BLaER1 treated with 17β-estradiol and CSF1 and Interleukin-3, amounts not matched to agents 10 nM and 100 nM (cell line): ENCODE measurements at regions not wholly inside any gene's neighbourhood (a gene's known extent, or its start where the extent isn't known, plus 50 kb on each side); places are given as distances from the start of the nearest gene placed in this dataset.
A peak's percentile ranks its signal among the peaks of the same experiment; 100 is the strongest.

Experiments used
- H3K27ac ChIP-seq, 11 experiments: shearing (Covaris generic); formaldehyde crosslinking; 2 replicates each; pipeline ENCODE4 v1.8.1; 2022
- H3K27me3 ChIP-seq, 11 experiments: shearing (Covaris generic); formaldehyde crosslinking; 2 replicates each; pipeline ENCODE4 v1.8.1; 2022
- H3K36me3 ChIP-seq, 11 experiments: shearing (Covaris generic); formaldehyde crosslinking; 2 replicates each; pipeline ENCODE4 v1.8.1; 2022
- H3K4me1 ChIP-seq, 10 experiments: shearing (Covaris generic); formaldehyde crosslinking; 2 replicates each; pipeline ENCODE4 v1.8.1; 2022
- H3K4me2 ChIP-seq, 11 experiments: shearing (Covaris generic); formaldehyde crosslinking; 2 replicates each; pipeline ENCODE4 v1.8.1; 2022
- H3K4me3 ChIP-seq, 10 experiments: shearing (Covaris generic); formaldehyde crosslinking; 2 replicates each; pipeline ENCODE4 v1.8.1; 2022
- H3K9ac ChIP-seq, 11 experiments: shearing (Covaris generic); formaldehyde crosslinking; 2 replicates each; pipeline ENCODE4 v1.8.1; 2022
- H3K9me3 ChIP-seq, 11 experiments: shearing (Covaris generic); formaldehyde crosslinking; replicated peaks in 1 of 11; 2 replicates each; pipeline ENCODE4 v1.8.1; 2022
- H4K20me1 ChIP-seq, 11 experiments: shearing (Covaris generic); formaldehyde crosslinking; 2 replicates each; pipeline ENCODE4 v1.8.1; 2022
- Cebpa-rat ChIP-seq, 11 experiments: shearing (Covaris generic); IDR thresholded peaks; 2 replicates each; pipeline ENCODE4 v1.8.1; 2022

DNA sequence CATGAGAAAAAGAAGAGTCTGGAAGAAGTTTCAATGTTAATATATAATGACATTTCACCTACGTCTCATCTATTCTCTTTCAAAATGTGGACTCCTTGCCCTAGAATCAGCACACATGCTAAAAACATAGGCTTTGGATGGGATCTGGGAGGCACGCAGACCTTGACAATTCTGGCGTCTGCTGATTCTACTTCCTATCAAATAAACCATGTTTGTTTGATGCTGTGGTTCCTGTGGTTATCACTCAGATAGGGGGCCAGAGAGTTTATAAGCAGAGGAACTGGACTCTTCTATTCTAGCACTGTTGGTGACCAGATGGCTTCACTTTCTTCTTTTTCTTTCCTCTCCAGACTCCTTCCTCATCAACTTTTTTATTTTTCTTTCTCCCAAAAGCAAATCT, 336.8 kb downstream of the DIPK2A start:
- Histone ChIP-seq H3K27ac (no peak overlapping the region), H3K9ac (no peak overlapping the region), H4K20me1 (no peaks in the 10 kb centered on the region), H3K9me3 (peaks cover 0 to 22% (median 6%) of the 10 kb centered on the region in 11 experiments; a peak in 9 of 22 replicates), H3K4me3 (no peak overlapping the region), H3K27me3 (no peaks in the 10 kb centered on the region), H3K4me2 (peak overlapping the region in 7 of 11 experiments; percentile 0 to 45 (median 20); a peak in 7 of 22 replicates), H3K4me1 (peaks cover 0 to 7% (median 6%) of the 10 kb centered on the region in 10 experiments; a peak in 5 of 20 replicates), H3K36me3 (no peaks in the 10 kb centered on the region)
- no peak for TF ChIP-seq Cebpa-rat (IDR thresholded peaks at IDR 0.05)

DNA sequence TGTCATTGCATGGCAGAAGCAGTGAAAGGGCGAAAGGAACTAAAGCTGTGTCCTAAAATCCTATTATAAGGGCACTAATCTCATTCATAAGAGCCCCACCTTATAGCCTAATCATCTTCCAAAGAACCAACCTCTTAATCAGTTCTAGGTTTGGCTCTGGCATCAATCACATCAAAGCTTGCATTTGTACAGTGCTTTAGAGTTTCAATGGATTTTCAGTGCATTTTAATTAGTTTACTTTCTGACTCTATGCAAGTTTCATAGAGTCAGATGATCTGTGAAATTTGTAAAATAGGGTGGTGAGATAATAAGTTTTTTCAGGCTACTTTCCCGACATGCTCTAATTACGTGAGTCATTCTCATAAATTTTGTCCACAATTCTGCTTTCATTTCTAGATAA, 341.1 kb downstream of the DIPK2A start:
- no peak overlapping the region for H3K9ac ChIP-seq
- H3K4me1 ChIP-seq, result peaks cover 0 to 7% (median 6%) of the 10 kb centered on the region in 10 experiments; a peak in 5 of 20 replicates
- H3K4me2 ChIP-seq, result no peak overlapping the region
- H3K27ac ChIP-seq, result no peak overlapping the region
- TF ChIP-seq Cebpa-rat (IDR thresholded peaks at IDR 0.05), result no peak
- no peaks in the 10 kb centered on the region for H4K20me1 ChIP-seq
- no peak overlapping the region for H3K4me3 ChIP-seq
- H3K9me3 ChIP-seq, result no peaks in the 10 kb centered on the region
- H3K27me3 ChIP-seq, result no peaks in the 10 kb centered on the region
- H3K36me3 ChIP-seq, result no peaks in the 10 kb centered on the region

DNA sequence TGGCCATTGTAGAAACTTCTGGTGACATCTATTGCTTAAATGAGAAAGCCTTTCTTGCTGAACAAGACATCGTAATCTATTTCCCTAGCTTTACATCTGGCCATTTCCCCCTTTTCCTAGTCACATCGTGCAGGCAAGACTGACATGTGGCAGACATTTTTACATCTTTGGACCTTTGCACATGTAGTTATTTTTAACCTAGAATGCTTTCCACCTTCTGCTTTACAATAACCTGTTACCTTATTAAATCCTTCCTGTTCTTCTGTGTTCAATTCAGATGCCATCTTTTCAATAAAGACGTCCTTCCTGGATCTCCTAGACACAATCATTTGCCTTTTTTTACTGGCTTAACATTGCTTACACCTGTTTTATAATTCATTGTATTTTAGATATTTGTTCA, 343.3 kb downstream of the DIPK2A start:
- no peak overlapping the region for H3K4me3 ChIP-seq
- no peaks in the 10 kb centered on the region for H3K9me3 ChIP-seq
- no peak overlapping the region for H3K9ac ChIP-seq
- no peaks in the 10 kb centered on the region for H4K20me1 ChIP-seq
- H3K4me2 ChIP-seq, result no peak overlapping the region
- no peaks in the 10 kb centered on the region for H3K27me3 ChIP-seq
- H3K4me1 ChIP-seq, result no peaks in the 10 kb centered on the region
- no peak overlapping the region for H3K27ac ChIP-seq
- no peak for TF ChIP-seq Cebpa-rat (IDR thresholded peaks at IDR 0.05)
- no peaks in the 10 kb centered on the region for H3K36me3 ChIP-seq

DNA sequence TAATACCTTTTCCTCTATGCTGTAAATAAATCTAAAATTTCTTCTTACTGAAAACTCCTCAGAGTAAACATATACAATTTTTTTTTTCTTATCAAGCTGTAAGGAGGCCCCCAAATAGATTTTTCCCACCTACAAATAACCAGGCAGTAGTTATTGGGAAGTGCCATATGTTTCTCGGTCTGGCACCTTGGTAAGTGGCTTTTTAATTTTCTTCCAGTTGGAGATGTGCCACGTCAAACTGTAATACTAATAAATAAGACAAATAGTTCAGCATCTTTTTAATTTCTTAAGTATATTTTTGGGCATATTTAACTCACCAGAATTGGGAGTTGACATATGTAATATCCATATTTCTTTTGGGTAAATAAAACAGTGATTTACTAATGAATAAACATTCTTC, 346.3 kb downstream of the DIPK2A start:
- Histone ChIP-seq H3K9ac (no peak overlapping the region), H3K9me3 (no peaks in the 10 kb centered on the region), H3K4me2 (no peak overlapping the region), H3K27me3 (no peaks in the 10 kb centered on the region), H3K27ac (no peak overlapping the region), H3K4me1 (no peaks in the 10 kb centered on the region), H3K36me3 (no peaks in the 10 kb centered on the region), H3K4me3 (no peak overlapping the region), H4K20me1 (no peaks in the 10 kb centered on the region)
- no peak for TF ChIP-seq Cebpa-rat (IDR thresholded peaks at IDR 0.05)

DNA sequence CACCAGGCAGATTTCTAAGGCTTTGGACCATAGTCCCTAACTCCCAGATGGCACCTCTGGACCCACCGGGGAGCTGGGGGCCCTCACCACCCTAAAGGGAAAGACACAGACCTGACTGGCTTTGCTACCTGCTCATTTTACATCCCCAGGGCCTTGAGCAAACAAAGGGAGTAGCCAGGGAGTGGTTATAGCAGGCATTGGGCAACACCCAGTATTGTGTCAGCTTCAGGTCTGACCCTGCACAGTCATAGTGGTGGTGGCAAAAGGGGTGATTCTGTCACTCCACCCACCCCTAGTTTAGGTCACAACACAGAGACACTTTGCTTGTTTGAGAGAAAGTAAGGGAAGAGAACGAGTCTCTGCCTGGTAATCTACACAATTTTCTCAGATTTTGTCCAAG, 352.5 kb downstream of the DIPK2A start:
- no peak overlapping the region for H3K4me2 ChIP-seq
- H3K9me3 ChIP-seq, result 0 out of 22 replicates have a peak, but pooled peaks cover 0 to 9% (median 0%) of the 10 kb centered on the region in 11 experiments
- H3K4me1 ChIP-seq, result no peaks in the 10 kb centered on the region
- no peak overlapping the region for H3K4me3 ChIP-seq
- H3K27me3 ChIP-seq, result no peaks in the 10 kb centered on the region
- no peak overlapping the region for H3K27ac ChIP-seq
- no peaks in the 10 kb centered on the region for H3K36me3 ChIP-seq
- no peak for TF ChIP-seq Cebpa-rat (IDR thresholded peaks at IDR 0.05)
- H3K9ac ChIP-seq, result no peak overlapping the region
- H4K20me1 ChIP-seq, result no peaks in the 10 kb centered on the region

DNA sequence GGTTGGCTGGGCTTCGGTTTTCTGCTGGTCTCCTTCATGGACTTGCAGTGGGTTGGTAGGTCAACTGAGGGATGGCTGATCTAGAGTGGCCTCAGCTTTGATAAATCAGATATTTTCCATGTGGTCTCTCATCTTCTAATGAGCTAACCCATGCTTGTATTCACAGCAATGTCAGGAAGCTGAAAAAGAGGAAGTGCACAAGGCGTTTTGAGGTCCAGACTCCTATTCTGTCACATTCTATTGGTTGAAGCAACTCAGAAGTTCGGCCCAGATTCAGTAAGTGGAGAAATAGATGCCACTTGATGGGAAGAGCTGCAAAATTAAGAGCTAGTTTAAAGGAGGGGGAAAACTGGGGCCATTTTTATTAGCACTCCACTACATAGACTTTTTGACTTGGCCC, 361.2 kb downstream of the DIPK2A start:
- Histone ChIP-seq H3K27me3 (0 out of 22 replicates have a peak, but pooled peaks cover 0 to 3% (median 0%) of the 10 kb centered on the region in 11 experiments), H3K9ac (no peak overlapping the region), H3K27ac (no peak overlapping the region), H4K20me1 (no peaks in the 10 kb centered on the region), H3K4me3 (no peak overlapping the region), H3K9me3 (0 out of 22 replicates have a peak, but pooled peaks cover 0 to 6% (median 0%) of the 10 kb centered on the region in 11 experiments), H3K4me1 (no peaks in the 10 kb centered on the region), H3K36me3 (no peaks in the 10 kb centered on the region), H3K4me2 (no peak overlapping the region)
- TF ChIP-seq Cebpa-rat (IDR thresholded peaks at IDR 0.05), result no peak

DNA sequence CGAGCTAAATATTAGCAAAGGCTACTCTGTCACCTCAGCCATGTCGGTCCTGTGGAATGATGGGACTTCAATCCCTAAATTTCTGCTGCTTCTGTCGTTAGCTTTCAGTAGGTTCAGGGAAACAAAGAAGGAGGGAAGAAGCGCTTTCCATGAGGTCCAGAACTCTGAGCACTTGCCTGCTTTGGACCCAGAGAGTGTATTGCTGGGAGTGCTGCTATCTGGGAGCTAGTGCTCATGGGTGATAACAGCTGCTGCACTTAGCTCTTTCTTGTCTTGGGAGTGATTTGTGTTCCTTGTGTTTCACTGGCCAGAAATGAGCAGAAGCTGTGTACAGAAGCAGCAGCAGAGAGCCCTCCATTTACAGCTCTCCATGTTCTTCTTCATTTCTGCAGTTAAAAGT, 369.8 kb downstream of the DIPK2A start:
- no peak for TF ChIP-seq Cebpa-rat (IDR thresholded peaks at IDR 0.05)
- H3K27me3 ChIP-seq, result peaks cover 0 to 70% (median 2%) of the 10 kb centered on the region in 11 experiments; a peak in 8 of 22 replicates
- no peak overlapping the region for H3K9ac ChIP-seq
- H4K20me1 ChIP-seq, result no peaks in the 10 kb centered on the region; a peak in 1 of 22 replicates
- H3K9me3 ChIP-seq, result no peaks in the 10 kb centered on the region
- H3K36me3 ChIP-seq, result no peaks in the 10 kb centered on the region
- no peak overlapping the region for H3K4me3 ChIP-seq
- no peak overlapping the region for H3K4me2 ChIP-seq
- H3K4me1 ChIP-seq, result peaks cover 9 to 13% (median 10%) of the 10 kb centered on the region in 10 experiments
- no peak overlapping the region for H3K27ac ChIP-seq

DNA sequence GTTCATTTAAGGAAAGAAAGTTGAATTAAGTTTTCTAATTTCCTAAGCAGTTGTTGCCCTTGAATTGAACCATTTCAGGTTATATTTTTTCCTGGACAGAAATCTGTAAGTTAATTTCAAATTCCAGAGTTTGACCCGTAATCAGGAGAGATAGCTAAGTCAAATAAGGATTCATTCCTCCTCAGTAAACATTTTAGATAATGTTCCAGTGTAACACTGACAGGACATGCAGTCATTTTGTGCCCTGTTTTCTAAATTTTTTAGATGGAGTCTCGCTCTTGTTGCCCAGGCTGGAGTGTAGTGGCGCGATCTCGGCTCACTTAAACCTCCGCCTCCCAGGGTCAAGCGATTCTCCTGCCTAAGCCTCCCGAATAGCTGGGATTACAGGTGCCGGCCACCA, 371.7 kb downstream of the DIPK2A start:
- Histone ChIP-seq H3K4me1 (peaks cover 9 to 13% (median 10%) of the 10 kb centered on the region in 10 experiments), H3K9ac (no peak overlapping the region), H3K4me3 (no peak overlapping the region), H4K20me1 (no peaks in the 10 kb centered on the region; a peak in 1 of 22 replicates), H3K4me2 (no peak overlapping the region), H3K36me3 (no peaks in the 10 kb centered on the region), H3K27ac (no peak overlapping the region), H3K9me3 (no peaks in the 10 kb centered on the region), H3K27me3 (peaks cover 0 to 81% (median 5%) of the 10 kb centered on the region in 11 experiments; a peak in 8 of 22 replicates)
- no peak for TF ChIP-seq Cebpa-rat (IDR thresholded peaks at IDR 0.05)

DNA sequence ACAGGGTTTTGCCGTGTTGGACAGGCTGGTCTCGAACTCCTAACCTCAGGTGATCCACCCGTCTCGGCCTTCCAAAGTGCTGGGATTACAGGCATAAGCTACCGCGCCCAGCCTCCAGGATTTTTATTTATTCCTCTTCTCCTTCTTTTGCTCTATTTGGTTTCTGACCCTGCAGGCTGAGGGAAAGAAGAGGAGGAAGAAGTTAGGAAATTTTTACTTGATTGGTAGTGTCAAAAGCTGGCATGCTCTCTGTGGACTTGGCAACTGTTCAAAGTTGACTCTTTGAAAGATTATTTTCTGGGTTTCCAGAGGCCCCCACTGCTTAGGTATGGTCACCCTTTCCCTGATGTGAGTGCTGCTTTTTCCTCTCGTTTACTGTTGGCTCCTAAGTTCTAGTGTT, 372.2 kb downstream of the DIPK2A start:
- no peak overlapping the region for H3K4me2 ChIP-seq
- no peaks in the 10 kb centered on the region for H3K36me3 ChIP-seq
- H3K4me1 ChIP-seq, result peaks cover 9 to 13% (median 10%) of the 10 kb centered on the region in 10 experiments
- H3K27ac ChIP-seq, result no peak overlapping the region
- no peak overlapping the region for H3K4me3 ChIP-seq
- H4K20me1 ChIP-seq, result no peaks in the 10 kb centered on the region; a peak in 1 of 22 replicates
- no peaks in the 10 kb centered on the region for H3K9me3 ChIP-seq
- no peak for TF ChIP-seq Cebpa-rat (IDR thresholded peaks at IDR 0.05)
- peaks cover 0 to 81% (median 5%) of the 10 kb centered on the region in 11 experiments; a peak in 8 of 22 replicates for H3K27me3 ChIP-seq
- no peak overlapping the region for H3K9ac ChIP-seq

DNA sequence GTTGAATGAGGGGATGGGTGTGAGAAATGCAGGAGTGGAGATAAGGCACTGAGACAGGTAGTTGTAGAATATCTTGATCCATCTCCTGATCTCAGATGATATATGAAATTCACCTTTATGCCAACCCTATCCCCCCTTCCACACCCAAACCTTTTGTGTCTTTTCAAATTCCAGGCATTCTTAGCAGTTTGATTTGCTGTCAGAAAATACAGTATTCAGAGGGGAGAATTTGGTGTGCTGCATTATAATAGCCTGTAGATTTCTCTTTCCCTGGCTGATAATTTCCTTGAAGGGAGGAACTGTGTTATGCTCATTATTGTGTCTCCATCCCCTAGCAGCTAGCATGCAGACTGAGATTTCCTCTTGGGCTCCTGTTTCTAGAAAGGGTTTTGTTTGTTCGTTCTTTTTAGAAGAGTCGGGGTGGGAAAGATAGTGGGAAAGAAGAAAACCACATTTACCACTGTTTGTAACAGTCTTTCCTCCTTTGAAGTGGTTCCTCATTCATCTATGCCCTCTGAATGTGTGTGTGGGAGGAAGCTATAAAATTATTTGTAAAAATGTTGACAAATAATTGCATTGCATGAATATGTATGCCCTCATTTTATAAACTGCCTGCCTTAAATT, 373.4 kb downstream of the DIPK2A start:
- H3K4me1 ChIP-seq, result peaks cover 9 to 13% (median 10%) of the 10 kb centered on the region in 10 experiments
- H3K36me3 ChIP-seq, result no peaks in the 10 kb centered on the region
- peaks cover 0 to 73% (median 5%) of the 10 kb centered on the region in 11 experiments; a peak in 8 of 22 replicates for H3K27me3 ChIP-seq
- no peaks in the 10 kb centered on the region; a peak in 1 of 22 replicates for H4K20me1 ChIP-seq
- no peak for TF ChIP-seq Cebpa-rat (IDR thresholded peaks at IDR 0.05)
- H3K4me3 ChIP-seq, result no peak overlapping the region
- H3K4me2 ChIP-seq, result peak overlapping the region; percentile 26 to 63 (median 57)
- no peaks in the 10 kb centered on the region for H3K9me3 ChIP-seq
- no peak overlapping the region for H3K9ac ChIP-seq
- no peak overlapping the region for H3K27ac ChIP-seq
